ENCODE measurements at regions not wholly inside any gene's neighbourhood (a gene's known extent, or its start where the extent isn't known, plus 50 kb on each side); places are given as distances from the start of the nearest gene placed in this dataset.

DNA sequence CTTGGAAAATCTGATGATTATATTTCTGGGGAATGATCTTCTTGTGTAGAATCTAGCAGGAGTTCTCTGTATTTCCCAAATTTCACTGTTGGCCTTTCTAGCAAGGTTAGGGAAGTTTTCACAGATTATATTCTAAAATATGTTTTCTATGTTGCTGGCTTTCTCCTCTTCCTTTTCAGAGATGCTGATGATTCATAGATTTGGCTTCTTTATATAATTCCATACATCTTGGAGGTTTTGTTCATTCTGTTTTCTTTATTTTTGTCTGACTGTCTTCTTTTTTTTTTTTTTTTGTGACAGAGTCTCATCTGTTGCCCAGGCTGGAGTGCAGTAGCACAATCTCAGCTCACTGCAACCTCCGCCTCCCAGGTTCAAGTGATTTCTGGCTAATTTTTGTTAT is 957.9 kb upstream of the SLIT2 start:
- H3K4me2 ChIP-seq (ENCODE audit: insufficient read depth, low read length), result no peak overlapping the region

More for the DNA sequence above, 957.9 kb upstream of the SLIT2 start:
- POLR2A ChIA-PET, result no interaction called here
- no peak overlapping the region for H3K9ac ChIP-seq (replicated peaks; ENCODE audit: extremely low read depth, insufficient read depth, low read length)
- CTCF ChIA-PET, result no interaction called here
- intact Hi-C loops (cut with micrococcal nuclease) (no loop called here), dilution Hi-C loops (cut with MboI; ENCODE audit: extremely low pct_ligation_motif_present, low sequenced_read_pairs) (no loop called here)
- H3K36me3 ChIP-seq (ENCODE audit: control insufficient read depth in 2 of 2, extremely low read depth in 1 of 2, insufficient read depth in 2 of 2, low read length in 2 of 2), result no peaks in the 10 kb centered on the region
- H3K27ac ChIP-seq (ENCODE audit: insufficient read depth, low read depth, low read length), result no peak overlapping the region
- H2AFZ ChIP-seq (ENCODE audit: low read depth, low read length), result no peak overlapping the region
- no peaks in the 10 kb centered on the region for H3K27me3 ChIP-seq (ENCODE audit: control insufficient read depth in 2 of 2, insufficient read depth in 2 of 2, low read length in 2 of 2)
- TF ChIP-seq, protein P1, sequence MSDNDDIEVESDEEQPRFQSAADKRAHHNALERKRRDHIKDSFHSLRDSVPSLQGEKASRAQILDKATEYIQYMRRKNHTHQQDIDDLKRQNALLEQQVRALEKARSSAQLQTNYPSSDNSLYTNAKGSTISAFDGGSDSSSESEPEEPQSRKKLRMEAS (IDR thresholded peaks at IDR 0.05; ENCODE audit: insufficient read depth, insufficient read length), result no peak
- TF ChIP-seq, protein P2, sequence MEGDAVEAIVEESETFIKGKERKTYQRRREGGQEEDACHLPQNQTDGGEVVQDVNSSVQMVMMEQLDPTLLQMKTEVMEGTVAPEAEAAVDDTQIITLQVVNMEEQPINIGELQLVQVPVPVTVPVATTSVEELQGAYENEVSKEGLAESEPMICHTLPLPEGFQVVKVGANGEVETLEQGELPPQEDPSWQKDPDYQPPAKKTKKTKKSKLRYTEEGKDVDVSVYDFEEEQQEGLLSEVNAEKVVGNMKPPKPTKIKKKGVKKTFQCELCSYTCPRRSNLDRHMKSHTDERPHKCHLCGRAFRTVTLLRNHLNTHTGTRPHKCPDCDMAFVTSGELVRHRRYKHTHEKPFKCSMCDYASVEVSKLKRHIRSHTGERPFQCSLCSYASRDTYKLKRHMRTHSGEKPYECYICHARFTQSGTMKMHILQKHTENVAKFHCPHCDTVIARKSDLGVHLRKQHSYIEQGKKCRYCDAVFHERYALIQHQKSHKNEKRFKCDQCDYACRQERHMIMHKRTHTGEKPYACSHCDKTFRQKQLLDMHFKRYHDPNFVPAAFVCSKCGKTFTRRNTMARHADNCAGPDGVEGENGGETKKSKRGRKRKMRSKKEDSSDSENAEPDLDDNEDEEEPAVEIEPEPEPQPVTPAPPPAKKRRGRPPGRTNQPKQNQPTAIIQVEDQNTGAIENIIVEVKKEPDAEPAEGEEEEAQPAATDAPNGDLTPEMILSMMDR (IDR thresholded peaks at IDR 0.05; ENCODE audit: extremely low read depth in 1 of 2, insufficient read depth in 1 of 2, low read depth in 1 of 2, low read length in 2 of 2), result no peak
- TF ChIP-seq EZH2 (IDR thresholded peaks at IDR 0.05; ENCODE audit: borderline replicate concordance, low read depth, low read length, severe bottlenecking) (no peak), FOS (IDR thresholded peaks at IDR 0.05; ENCODE audit: borderline replicate concordance, insufficient read depth, low read length) (no peak), POLR2A (IDR thresholded peaks at IDR 0.05; ENCODE audit: low read depth, low read length) (no peak), GATA2 (IDR thresholded peaks at IDR 0.05; ENCODE audit: insufficient read depth, insufficient read length, low read depth, low read length) (no peak), POLR2AphosphoS5 (IDR thresholded peaks at IDR 0.05; ENCODE audit: insufficient read depth, low read depth, low read length) (no peak), MYC (IDR thresholded peaks at IDR 0.05; ENCODE audit: low read depth, low read length) (no peak), JUN (IDR thresholded peaks at IDR 0.05; ENCODE audit: borderline replicate concordance, insufficient read depth, insufficient read length, low read depth) (no peak)
- H3K79me2 ChIP-seq (ENCODE audit: control insufficient read depth, insufficient read depth, low read length), result no peaks in the 10 kb centered on the region
- H3K9me3 ChIP-seq (replicated peaks; ENCODE audit: control insufficient read depth, insufficient read depth, low read length), result no peaks in the 10 kb centered on the region
- BruUV-seq (replicated peaks), result no TSS peak
- FAIRE-seq (no peak), DNase-seq (ENCODE audit: low read depth, low spot score) (no peak)
- no peaks in the 10 kb centered on the region for H4K20me1 ChIP-seq (replicated peaks; ENCODE audit: control insufficient read depth, extremely low read depth, insufficient read depth, low read length)
- no peaks in the 10 kb centered on the region for H3K4me1 ChIP-seq (ENCODE audit: control insufficient read depth, extremely low read depth, insufficient read depth, low read length)
- no peak overlapping the region for H3K4me3 ChIP-seq (replicated peaks in 1 of 3; ENCODE audit: insufficient read depth in 1 of 3, low read depth in 1 of 3, low read length in 3 of 3)
- H3K9me1 ChIP-seq (replicated peaks; ENCODE audit: control insufficient read depth, extremely low read depth, insufficient read depth, low read length), result no peaks in the 10 kb centered on the region

Data from endothelial cell of umbilical vein (primary cell).